Kidney (tissue), 13 donors: ENCODE measurements at regions not wholly inside any gene's neighbourhood (a gene's known extent, or its start where the extent isn't known, plus 50 kb on each side); places are given as distances from the start of the nearest gene placed in this dataset.
A peak's percentile ranks its signal among the peaks of the same experiment; 100 is the strongest.

ENCODE experiments used
- DNase-seq, 5 donors: peaks; one replicate each; pipeline ENCODE4 v3.0.0-alpha.2; 2013 to 2020
- FAIRE-seq: peaks from 2 replicates; lab custom pipeline; 2012; peaks lifted over from hg19 to GRCh38; lab: Jason Lieb, UNC
- H3K27ac ChIP-seq, 2 donors: one replicate each; pipeline ENCODE4 v1.7.0; 2013; ENCODE audit warnings: low read depth in 2 of 2, low read length in 2 of 2, inconsistent platforms in 1 of 2
- H3K27me3 ChIP-seq: one replicate; pipeline ENCODE4 v1.7.1; 2013; ENCODE audit warnings: low read length, inconsistent platforms; ENCODE audit not compliant: control insufficient read depth, insufficient read depth
- H3K36me3 ChIP-seq, 3 donors: one replicate each; pipeline versions ENCODE4 v1.7.0 to v1.7.1; 2013; ENCODE audit warnings: low read length in 3 of 3, control low read depth in 1 of 3, inconsistent platforms in 1 of 3; ENCODE audit not compliant: insufficient read depth in 3 of 3, control insufficient read depth in 2 of 3
- H3K4me1 ChIP-seq, 3 donors: one replicate each; pipeline versions ENCODE4 v1.7.0 to v1.7.1; 2013; ENCODE audit warnings: low read length in 3 of 3, inconsistent platforms in 1 of 3, low read depth in 1 of 3; ENCODE audit not compliant: control insufficient read depth in 2 of 3, insufficient read depth in 2 of 3
- H3K4me3 ChIP-seq, 3 donors: one replicate each; pipeline versions ENCODE4 v1.7.0 to v1.8.1; 2013; ENCODE audit warnings: low read length in 3 of 3, control low read depth in 1 of 3, inconsistent platforms in 1 of 3
- H3K9ac ChIP-seq, 3 donors: one replicate each; pipeline versions ENCODE4 v1.7.0 to v1.7.1; 2013; ENCODE audit warnings: low read length in 3 of 3, control low read depth in 1 of 3, inconsistent platforms in 1 of 3
- H3K9me3 ChIP-seq, 3 donors: one replicate each; pipeline versions ENCODE4 v1.7.0 to v1.7.1; 2013; ENCODE audit warnings: low read length in 3 of 3, control low read depth in 1 of 3, inconsistent platforms in 1 of 3; ENCODE audit not compliant: control insufficient read depth in 2 of 3, insufficient read depth in 1 of 3
- intact Hi-C: fragments of 100-400 bp; cut with DNase I; formaldehyde crosslinking; loops from one replicate; pipeline ENCODE4 v1.11.1; 2022
- TF ChIP-seq, protein P1 (sequence below): IDR thresholded peaks from 3 replicates; pipeline ENCODE4 v1.5.1; 2012; ENCODE audit warnings: mild to moderate bottlenecking, moderate library complexity, borderline replicate concordance; ENCODE audit not compliant: insufficient read depth; ENCODE audit errors: extremely low read depth
- donor health status: control.
- donor health status: control.
- donor health status: control.
- donor health status: control.
- donor health status: control.
- donor health status: DM: yes; HTN: yes; CAD: no.
- donor health status: Normal renal cell carcinoma (clear cell type).

DNA sequence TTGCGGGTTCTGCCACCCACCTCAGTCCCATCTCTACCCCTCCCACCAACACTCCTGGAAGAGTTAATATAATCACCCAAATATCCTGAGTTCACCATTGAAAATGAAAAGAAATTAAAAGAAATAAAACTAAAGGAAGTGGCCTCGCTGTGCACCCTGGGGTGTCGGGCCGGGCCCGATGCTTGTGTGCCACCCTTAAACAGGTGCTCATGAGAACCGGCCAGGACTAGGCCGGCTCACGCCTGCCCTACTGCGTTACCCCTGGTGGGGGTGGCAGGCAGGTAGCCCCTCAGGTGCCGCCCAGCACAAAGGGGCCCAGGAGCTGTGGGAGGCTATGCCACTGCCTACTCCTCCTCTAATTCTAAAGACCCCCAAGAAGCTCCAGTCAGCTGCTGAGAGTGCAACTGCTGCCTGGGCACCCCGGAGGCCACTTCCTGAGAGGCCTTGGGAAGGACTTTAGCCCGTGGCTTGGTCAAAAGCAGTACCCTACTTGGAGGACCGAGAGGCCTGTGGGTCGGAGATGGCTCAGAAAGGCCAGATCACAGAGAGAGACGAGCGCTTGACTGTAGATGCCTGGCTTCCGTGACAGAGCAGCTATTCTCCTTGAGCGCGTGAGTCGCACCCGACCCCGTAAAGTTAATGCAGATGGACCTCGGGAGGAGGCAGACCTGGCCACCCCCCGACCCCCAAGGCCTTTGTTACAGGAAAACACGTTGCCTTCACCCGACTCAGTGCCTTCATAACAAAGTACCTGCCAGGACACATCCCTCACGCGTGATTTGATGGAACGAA, 51.0 kb upstream of the PPP2R2D start:
- intact Hi-C loops, result no loop called here
- H3K27me3 ChIP-seq, result no peaks in the 10 kb centered on the region
- no peak overlapping the region for H3K27ac ChIP-seq
- no peak for FAIRE-seq
- no peaks in the 10 kb centered on the region for H3K36me3 ChIP-seq
- no peak overlapping the region for H3K4me3 ChIP-seq
- H3K9ac ChIP-seq, result no peak overlapping the region
- TF ChIP-seq, protein P1, sequence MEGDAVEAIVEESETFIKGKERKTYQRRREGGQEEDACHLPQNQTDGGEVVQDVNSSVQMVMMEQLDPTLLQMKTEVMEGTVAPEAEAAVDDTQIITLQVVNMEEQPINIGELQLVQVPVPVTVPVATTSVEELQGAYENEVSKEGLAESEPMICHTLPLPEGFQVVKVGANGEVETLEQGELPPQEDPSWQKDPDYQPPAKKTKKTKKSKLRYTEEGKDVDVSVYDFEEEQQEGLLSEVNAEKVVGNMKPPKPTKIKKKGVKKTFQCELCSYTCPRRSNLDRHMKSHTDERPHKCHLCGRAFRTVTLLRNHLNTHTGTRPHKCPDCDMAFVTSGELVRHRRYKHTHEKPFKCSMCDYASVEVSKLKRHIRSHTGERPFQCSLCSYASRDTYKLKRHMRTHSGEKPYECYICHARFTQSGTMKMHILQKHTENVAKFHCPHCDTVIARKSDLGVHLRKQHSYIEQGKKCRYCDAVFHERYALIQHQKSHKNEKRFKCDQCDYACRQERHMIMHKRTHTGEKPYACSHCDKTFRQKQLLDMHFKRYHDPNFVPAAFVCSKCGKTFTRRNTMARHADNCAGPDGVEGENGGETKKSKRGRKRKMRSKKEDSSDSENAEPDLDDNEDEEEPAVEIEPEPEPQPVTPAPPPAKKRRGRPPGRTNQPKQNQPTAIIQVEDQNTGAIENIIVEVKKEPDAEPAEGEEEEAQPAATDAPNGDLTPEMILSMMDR, result no peak
- peak in 1 of 5 donors; percentile 7 for DNase-seq
- no peaks in the 10 kb centered on the region for H3K9me3 ChIP-seq
- H3K4me1 ChIP-seq, result no peaks in the 10 kb centered on the region

GRCh38 chr10:131850383-131850870, 50.4 kb upstream of the PPP2R2D start:
- DNase-seq, result no peak
- TF ChIP-seq, protein P1, result no peak
- H3K9me3 ChIP-seq, result no peaks in the 10 kb centered on the region
- no peaks in the 10 kb centered on the region for H3K27me3 ChIP-seq
- H3K9ac ChIP-seq, result no peak overlapping the region
- intact Hi-C loops, result no loop called here
- FAIRE-seq, result no peak
- no peaks in the 10 kb centered on the region for H3K36me3 ChIP-seq
- no peak overlapping the region for H3K27ac ChIP-seq
- H3K4me3 ChIP-seq, result no peak overlapping the region
- H3K4me1 ChIP-seq, result no peaks in the 10 kb centered on the region
